ENCODE measurements at regions not wholly inside any gene's neighbourhood (a gene's known extent, or its start where the extent isn't known, plus 50 kb on each side); places are given as distances from the start of the nearest gene placed in this dataset.
"Not testable (repeated sequence)": the region's sequence is repeated elsewhere in the genome, so short reads cannot be mapped to it uniquely, and the experiment has no call there.

GRCh38 chr17:22374741-22375140, 682.4 kb downstream of the KCNJ18 start (continued):
- TF ChIP-seq ZNF114 (CRISPR knock-in tag; IDR thresholded peaks at IDR 0.05) = no peak

- H3F3A ChIP-seq (replicated peaks; ENCODE audit: low read depth); H3K4me3 ChIP-seq; H3K9me2 ChIP-seq (ENCODE audit: insufficient read depth); H3K36me3 ChIP-seq (ENCODE audit: insufficient read depth); ATAC-seq; H3K4me1 Mint-ChIP-seq; H3K4me2 ChIP-seq; H3K79me2 ChIP-seq (replicated peaks; ENCODE audit: insufficient read depth); H3K27me3 ChIP-seq (ENCODE audit: insufficient read depth); H2AFZ ChIP-seq; DNase-seq (ENCODE audit: low spot score); H3K4me1 ChIP-seq (ENCODE audit: insufficient read depth); H3K27ac Mint-ChIP-seq; H4K20me1 ChIP-seq (replicated peaks; ENCODE audit: insufficient read depth); H3K27ac ChIP-seq (ENCODE audit: low read depth); H3K4me3 Mint-ChIP-seq; H3K27me3 Mint-ChIP-seq (ENCODE audit: insufficient read depth, low read depth, poor library complexity): not testable (repeated sequence)
- Mint-ChIP-seq H3K9me3 (peaks cover 36% of the 10 kb centered on the region), H3K36me3 (ENCODE audit: low read depth) (peaks cover 15% of the 10 kb centered on the region)
Measured at GRCh38 chr17:22376747-22377146, 684.4 kb downstream of the KCNJ18 start.

GRCh38 chr17:22378748-22379147, 686.4 kb downstream of the KCNJ18 start:
- not testable (repeated sequence) for ATAC-seq; H3K9me2 ChIP-seq (ENCODE audit: insufficient read depth); H3K4me1 Mint-ChIP-seq; H3K27ac ChIP-seq (ENCODE audit: low read depth); H3K79me2 ChIP-seq (replicated peaks; ENCODE audit: insufficient read depth); H4K20me1 ChIP-seq (replicated peaks; ENCODE audit: insufficient read depth); DNase-seq (ENCODE audit: low spot score); H2AFZ ChIP-seq; H3K4me3 ChIP-seq; H3K4me3 Mint-ChIP-seq; H3K4me1 ChIP-seq (ENCODE audit: insufficient read depth); H3F3A ChIP-seq (replicated peaks; ENCODE audit: low read depth); H3K36me3 ChIP-seq (ENCODE audit: insufficient read depth); H3K27me3 ChIP-seq (ENCODE audit: insufficient read depth); H3K27ac Mint-ChIP-seq; H3K4me2 ChIP-seq; H3K27me3 Mint-ChIP-seq (ENCODE audit: insufficient read depth, low read depth, poor library complexity)
- Mint-ChIP-seq H3K9me3 (peaks cover 16% of the 10 kb centered on the region), H3K36me3 (ENCODE audit: low read depth) (peaks cover 14% of the 10 kb centered on the region)

- H3K36me3 Mint-ChIP-seq (ENCODE audit: low read depth); H3K27ac Mint-ChIP-seq; H3K9me2 ChIP-seq (ENCODE audit: insufficient read depth); H3K4me3 ChIP-seq; H3K4me2 ChIP-seq; H3F3A ChIP-seq (replicated peaks; ENCODE audit: low read depth); H4K20me1 ChIP-seq (replicated peaks; ENCODE audit: insufficient read depth); H3K27ac ChIP-seq (ENCODE audit: low read depth); H3K4me1 Mint-ChIP-seq; H3K36me3 ChIP-seq (ENCODE audit: insufficient read depth); H3K79me2 ChIP-seq (replicated peaks; ENCODE audit: insufficient read depth); H3K27me3 ChIP-seq (ENCODE audit: insufficient read depth); H3K9me3 Mint-ChIP-seq; H2AFZ ChIP-seq; H3K27me3 Mint-ChIP-seq (ENCODE audit: insufficient read depth, low read depth, poor library complexity); DNase-seq (ENCODE audit: low spot score); ATAC-seq; H3K4me1 ChIP-seq (ENCODE audit: insufficient read depth); H3K4me3 Mint-ChIP-seq: not testable (repeated sequence)
Measured at GRCh38 chr17:22381589-22381988, 689.3 kb downstream of the KCNJ18 start.

- H3F3A ChIP-seq (replicated peaks; ENCODE audit: low read depth); H3K4me1 Mint-ChIP-seq; H3K27ac Mint-ChIP-seq; H3K4me2 ChIP-seq; H3K27me3 ChIP-seq (ENCODE audit: insufficient read depth); DNase-seq (ENCODE audit: low spot score); H2AFZ ChIP-seq; H3K4me3 ChIP-seq; H3K36me3 ChIP-seq (ENCODE audit: insufficient read depth); H3K9me3 Mint-ChIP-seq; H3K4me3 Mint-ChIP-seq; H3K4me1 ChIP-seq (ENCODE audit: insufficient read depth); H3K27me3 Mint-ChIP-seq (ENCODE audit: insufficient read depth, low read depth, poor library complexity); H3K9me2 ChIP-seq (ENCODE audit: insufficient read depth); H3K79me2 ChIP-seq (replicated peaks; ENCODE audit: insufficient read depth); H3K36me3 Mint-ChIP-seq (ENCODE audit: low read depth); H4K20me1 ChIP-seq (replicated peaks; ENCODE audit: insufficient read depth); H3K27ac ChIP-seq (ENCODE audit: low read depth); ATAC-seq: not testable (repeated sequence)
Measured at GRCh38 chr17:22383772-22384460, 691.6 kb downstream of the KCNJ18 start.

GRCh38 chr17:22384461-22384800, 692.1 kb downstream of the KCNJ18 start:
- DNase-seq (ENCODE audit: low spot score); H3K27ac Mint-ChIP-seq; H2AFZ ChIP-seq; H3K79me2 ChIP-seq (replicated peaks; ENCODE audit: insufficient read depth); H3K36me3 ChIP-seq (ENCODE audit: insufficient read depth); H4K20me1 ChIP-seq (replicated peaks; ENCODE audit: insufficient read depth); H3K9me2 ChIP-seq (ENCODE audit: insufficient read depth); H3K4me3 Mint-ChIP-seq; H3K4me1 ChIP-seq (ENCODE audit: insufficient read depth); H3K4me1 Mint-ChIP-seq; H3K9me3 Mint-ChIP-seq; H3K4me3 ChIP-seq; ATAC-seq; H3K4me2 ChIP-seq; H3K27me3 Mint-ChIP-seq (ENCODE audit: insufficient read depth, low read depth, poor library complexity); H3K27ac ChIP-seq (ENCODE audit: low read depth); H3F3A ChIP-seq (replicated peaks; ENCODE audit: low read depth); H3K27me3 ChIP-seq (ENCODE audit: insufficient read depth); H3K36me3 Mint-ChIP-seq (ENCODE audit: low read depth): not testable (repeated sequence)

GRCh38 chr17:22398446-22398845, 706.1 kb downstream of the KCNJ18 start:
- H3K79me2 ChIP-seq (replicated peaks; ENCODE audit: insufficient read depth); ATAC-seq; H3K4me1 Mint-ChIP-seq; H3K27ac ChIP-seq (ENCODE audit: low read depth); H3K27me3 ChIP-seq (ENCODE audit: insufficient read depth); H3K4me3 ChIP-seq; H2AFZ ChIP-seq; H3K9me2 ChIP-seq (ENCODE audit: insufficient read depth); H3K36me3 Mint-ChIP-seq (ENCODE audit: low read depth); H3K9me3 Mint-ChIP-seq; H3K36me3 ChIP-seq (ENCODE audit: insufficient read depth); H4K20me1 ChIP-seq (replicated peaks; ENCODE audit: insufficient read depth); H3F3A ChIP-seq (replicated peaks; ENCODE audit: low read depth); H3K4me2 ChIP-seq; H3K27me3 Mint-ChIP-seq (ENCODE audit: insufficient read depth, low read depth, poor library complexity); H3K27ac Mint-ChIP-seq; H3K4me3 Mint-ChIP-seq; DNase-seq (ENCODE audit: low spot score); H3K4me1 ChIP-seq (ENCODE audit: insufficient read depth): not testable (repeated sequence)
